Mesodermal cell (in vitro differentiated cells): ENCODE measurements at regions not wholly inside any gene's neighbourhood (a gene's known extent, or its start where the extent isn't known, plus 50 kb on each side); places are given as distances from the start of the nearest gene placed in this dataset.

Source experiments
- H3K27ac ChIP-seq: 2 replicates; pipeline ENCODE4 v1.7.0; 2013; ENCODE audit warnings: mild to moderate bottlenecking, low read depth, low read length, moderate library complexity; ENCODE audit not compliant: severe bottlenecking
- H3K36me3 ChIP-seq: 2 replicates; pipeline ENCODE4 v1.7.1; 2013; ENCODE audit warnings: mild to moderate bottlenecking, low read length, moderate library complexity; ENCODE audit not compliant: control insufficient read depth, insufficient read depth
- H3K4me1 ChIP-seq: one replicate; pipeline ENCODE4 v1.7.1; 2013; ENCODE audit warnings: mild to moderate bottlenecking, low read length; ENCODE audit not compliant: insufficient read depth, control insufficient read depth, poor library complexity, severe bottlenecking
- H3K4me3 ChIP-seq: 2 replicates; pipeline ENCODE4 v1.7.0; 2013; ENCODE audit warnings: low read length, control low read depth, mild to moderate bottlenecking; ENCODE audit not compliant: insufficient read depth, poor library complexity, severe bottlenecking; ENCODE audit errors: extremely low read depth
- H3K9me3 ChIP-seq: 2 replicates; pipeline ENCODE4 v1.7.1; 2013; ENCODE audit warnings: mild to moderate bottlenecking, low read length, moderate library complexity; ENCODE audit not compliant: control insufficient read depth
- WGBS, 2 experiments: methylation state at CpG; one replicate each; pipeline ENCODE4 v1.1.5; 2013; ENCODE audit warnings: missing lambda C conversion rate in 2 of 2; ENCODE audit not compliant: insufficient coverage in 2 of 2; 5-methylcytosine and 5-hydroxymethylcytosine counted together

GRCh38 chr12:93154753-93155480 is 222.8 kb upstream of the NUDT4 start:
- H3K4me3 ChIP-seq = no peak overlapping the region
- no peak overlapping the region for H3K27ac ChIP-seq
- H3K4me1 ChIP-seq = no peaks in the 10 kb centered on the region
- H3K36me3 ChIP-seq = no peaks in the 10 kb centered on the region
- WGBS, 2 experiments = 90 to 92% methylated on average over 4 to 5 of the region's 11 CpGs
- H3K9me3 ChIP-seq = peaks cover 18% of the 10 kb centered on the region

- WGBS, 2 experiments = 90 to 92% methylated on average over 2 to 3 of the region's 7 CpGs
- no peak overlapping the region for H3K4me3 ChIP-seq
- no peak overlapping the region for H3K27ac ChIP-seq
- H3K4me1 ChIP-seq = no peaks in the 10 kb centered on the region
- H3K9me3 ChIP-seq = peaks cover 18% of the 10 kb centered on the region
- H3K36me3 ChIP-seq = no peaks in the 10 kb centered on the region
Observed at GRCh38 chr12:93156086-93156716, 221.5 kb upstream of the NUDT4 start.

- H3K36me3 ChIP-seq = no peaks in the 10 kb centered on the region
- peaks cover 18% of the 10 kb centered on the region for H3K9me3 ChIP-seq
- no peak overlapping the region for H3K27ac ChIP-seq
- H3K4me1 ChIP-seq = no peaks in the 10 kb centered on the region
- no CpG with 5 or more reads among the region's 1 CpG for WGBS, 2 experiments
- no peak overlapping the region for H3K4me3 ChIP-seq
Observed at GRCh38 chr12:93157279-93157678, 220.4 kb upstream of the NUDT4 start.

GRCh38 chr12:93158065-93158843 is 219.5 kb upstream of the NUDT4 start:
- Histone ChIP-seq H3K4me1 (no peaks in the 10 kb centered on the region), H3K36me3 (no peaks in the 10 kb centered on the region), H3K9me3 (peaks cover 18% of the 10 kb centered on the region), H3K27ac (no peak overlapping the region), H3K4me3 (no peak overlapping the region)
- 89 to 95% methylated on average over 2 to 4 of the region's 4 CpGs for WGBS, 2 experiments

GRCh38 chr12:93163260-93164036 is 214.3 kb upstream of the NUDT4 start:
- Histone ChIP-seq H3K4me1 (peaks cover 3% of the 10 kb centered on the region), H3K27ac (no peak overlapping the region), H3K36me3 (no peaks in the 10 kb centered on the region), H3K9me3 (peaks cover 4% of the 10 kb centered on the region), H3K4me3 (no peak overlapping the region)
- WGBS, 2 experiments = 100% methylated on average over 1 of the region's 4 CpGs

GRCh38 chr12:93164103-93164880 is 213.4 kb upstream of the NUDT4 start:
- Histone ChIP-seq H3K9me3 (no peaks in the 10 kb centered on the region), H3K4me1 (peaks cover 3% of the 10 kb centered on the region), H3K4me3 (no peak overlapping the region), H3K36me3 (no peaks in the 10 kb centered on the region), H3K27ac (no peak overlapping the region)
- 84 to 88% methylated on average over 4 of the region's 5 CpGs for WGBS, 2 experiments

GRCh38 chr12:93165384-93165932 is 212.3 kb upstream of the NUDT4 start:
- H3K27ac ChIP-seq = no peak overlapping the region

GRCh38 chr12:93166541-93167307 is 211.0 kb upstream of the NUDT4 start:
- WGBS, 2 experiments = 80 to 93% methylated on average over 1 to 5 of the region's 7 CpGs
- no peak overlapping the region for H3K4me3 ChIP-seq
- no peaks in the 10 kb centered on the region for H3K36me3 ChIP-seq
- peaks cover 3% of the 10 kb centered on the region for H3K4me1 ChIP-seq
- no peak overlapping the region for H3K27ac ChIP-seq
- H3K9me3 ChIP-seq = no peaks in the 10 kb centered on the region

More at GRCh38 chr12:93165384-93165932, 212.3 kb upstream of the NUDT4 start:
- no peaks in the 10 kb centered on the region for H3K36me3 ChIP-seq
- H3K9me3 ChIP-seq = no peaks in the 10 kb centered on the region
- peaks cover 3% of the 10 kb centered on the region for H3K4me1 ChIP-seq
- 74 to 80% methylated on average over 2 of the region's 4 CpGs for WGBS, 2 experiments
- no peak overlapping the region for H3K4me3 ChIP-seq

GRCh38 chr12:93167331-93167730 is 210.4 kb upstream of the NUDT4 start:
- 100% methylated on average over 2 of the region's 2 CpGs; no CpG with 5 or more reads in 1 of the 2 experiments for WGBS, 2 experiments
- Histone ChIP-seq H3K4me1 (peaks cover 3% of the 10 kb centered on the region), H3K36me3 (no peaks in the 10 kb centered on the region), H3K4me3 (no peak overlapping the region), H3K27ac (peak overlapping the region; percentile 87), H3K9me3 (no peaks in the 10 kb centered on the region)
